Stimulated activated CD4-positive, alpha-beta T cell treated with anti-CD3 and anti-CD28 coated beads, Interleukin-12 subunit alpha, Interleukin-12 subunit beta, amount 100 ng/mL, for 24 hours (primary cell): ENCODE measurements at regions not wholly inside any gene's neighbourhood (a gene's known extent, or its start where the extent isn't known, plus 50 kb on each side); places are given as distances from the start of the nearest gene placed in this dataset.
A peak's percentile ranks its signal among the peaks of the same experiment; 100 is the strongest.
"Not testable (repeated sequence)": the region's sequence is repeated elsewhere in the genome, so short reads cannot be mapped to it uniquely, and the experiment has no call there.

Experiments
- DNase-seq, 2 experiments: peaks; one replicate each; pipeline ENCODE4 v3.0.0-alpha.2; 2020; ENCODE audit warnings: low read depth in 2 of 2

DNA sequence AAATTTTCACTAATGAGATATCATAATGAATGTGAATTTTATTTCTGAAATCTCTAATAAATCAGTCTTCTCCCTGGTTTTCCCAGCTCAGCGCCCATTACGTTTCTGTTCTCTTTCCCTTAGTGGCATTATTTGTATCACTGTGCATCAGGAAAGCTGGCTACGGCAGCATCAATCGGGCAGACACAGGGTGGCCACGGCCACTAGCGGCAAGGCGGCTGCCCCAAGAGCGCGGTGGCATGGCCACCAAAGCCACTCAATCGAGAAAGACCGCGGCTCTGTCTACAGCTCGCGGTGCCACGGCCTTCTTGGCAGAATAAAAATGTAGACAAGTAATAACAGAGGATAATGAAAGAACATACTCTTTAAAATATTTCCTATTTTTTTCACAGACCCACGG lies 168.0 kb downstream of the RPIA start:
- DNase-seq: no peak

DNA sequence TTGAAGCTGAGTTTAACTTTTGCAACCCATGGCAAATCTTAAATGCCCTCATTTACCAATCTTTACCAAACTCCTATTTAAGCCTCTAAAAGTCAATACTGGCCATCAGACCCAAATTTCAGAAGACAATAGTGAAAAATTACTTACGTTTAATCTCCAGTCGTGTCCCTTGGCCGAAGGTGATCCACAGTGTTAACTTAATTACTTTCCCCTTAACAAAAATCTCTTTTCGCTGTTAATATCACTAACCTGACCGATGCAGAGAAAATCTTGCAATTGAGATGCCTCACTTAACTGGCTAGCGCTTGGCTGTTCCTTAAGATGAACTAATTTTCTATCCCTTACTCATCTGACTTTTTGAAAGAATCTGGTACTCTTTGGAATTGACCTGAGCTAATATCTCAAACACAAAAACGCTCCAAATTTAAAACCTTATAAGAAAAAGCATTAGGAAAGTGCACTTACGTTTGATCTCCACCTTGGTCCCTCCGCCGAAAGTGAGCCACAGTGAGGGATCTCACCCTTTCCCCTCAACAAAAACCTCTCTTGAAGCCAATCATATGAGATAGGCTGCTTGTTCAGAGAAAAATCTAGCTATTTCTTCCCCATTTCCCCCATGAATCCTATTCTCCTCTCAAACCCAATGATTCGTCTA lies 169.1 kb downstream of the RPIA start:
- no peak for DNase-seq

GRCh38 chr2:88865801-88866371 lies 174.4 kb downstream of the RPIA start:
- DNase-seq: no peak

DNA sequence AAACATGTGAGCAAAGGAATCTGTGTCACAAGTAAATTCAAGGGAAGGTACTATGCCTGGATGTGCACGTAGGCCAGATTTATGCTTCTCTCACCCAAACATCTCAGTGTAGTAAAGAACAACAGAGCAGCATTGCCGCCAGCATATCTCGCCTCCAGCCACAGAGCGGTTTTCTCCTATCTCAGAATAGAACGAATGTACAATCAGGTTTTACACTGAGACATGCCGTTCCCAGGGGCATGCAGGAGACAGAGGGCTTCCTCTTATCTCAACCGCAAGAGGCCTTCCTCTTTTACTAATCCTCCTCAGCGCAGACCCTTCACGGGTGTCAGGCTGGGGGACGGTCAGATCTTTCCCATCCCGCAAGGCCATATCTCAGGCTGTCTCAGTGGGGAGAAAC lies 175.3 kb downstream of the RPIA start:
- DNase-seq: no peak

GRCh38 chr2:88868861-88869260 lies 177.4 kb downstream of the RPIA start:
- DNase-seq: no peak

GRCh38 chr2:88870267-88870839 lies 178.9 kb downstream of the RPIA start:
- no peak for DNase-seq

DNA sequence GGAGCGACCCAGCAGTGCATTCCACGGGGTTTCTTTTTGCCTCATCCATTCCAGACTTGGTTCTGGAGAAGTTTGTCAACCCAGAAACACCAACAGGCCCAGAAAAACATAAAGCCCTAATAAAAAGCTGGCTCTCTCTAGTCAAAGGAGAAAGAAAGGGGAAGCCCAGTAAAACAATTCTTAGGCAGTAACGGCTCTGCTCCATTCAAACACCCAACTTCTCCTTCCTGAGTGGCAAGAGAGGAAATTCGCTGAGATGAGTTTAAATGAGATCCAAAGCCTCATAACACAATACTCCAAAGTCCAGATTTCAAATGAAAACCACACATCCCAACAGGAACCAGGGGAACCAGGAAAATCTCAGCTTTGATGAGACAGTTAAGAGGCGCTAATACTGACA lies 179.9 kb downstream of the RPIA start:
- DNase-seq: no peak

GRCh38 chr2:88873620-88874019 lies 182.1 kb downstream of the RPIA start:
- no peak for DNase-seq

DNA sequence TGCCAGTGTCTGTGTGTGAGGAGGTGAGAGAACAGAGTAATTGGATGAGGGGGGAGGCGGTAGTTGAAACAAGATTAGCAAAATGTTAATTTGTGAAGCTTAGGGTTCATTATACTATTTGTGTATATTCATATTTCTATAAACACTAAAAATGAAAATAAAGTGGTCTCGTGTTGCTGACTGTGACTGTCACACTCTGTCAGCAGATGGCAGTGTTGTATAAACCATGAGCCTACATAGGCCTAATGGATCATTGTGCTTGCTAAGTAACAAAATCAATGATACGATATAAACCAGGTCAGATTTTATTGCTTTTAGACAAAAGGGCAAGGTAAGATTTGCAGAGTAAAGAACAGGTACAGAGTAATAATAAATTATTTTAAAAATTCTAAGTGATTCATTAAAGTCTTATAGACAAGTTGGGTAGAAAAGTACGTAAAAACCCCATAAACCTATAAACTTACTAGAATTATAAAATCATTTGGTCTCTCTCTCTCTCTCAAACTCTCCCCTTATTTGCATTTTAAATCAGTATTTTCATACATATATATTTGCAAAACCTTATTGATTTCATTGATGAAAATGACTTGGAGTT lies 182.7 kb downstream of the RPIA start:
- peak in 1 of 2 experiments; percentile 11 for DNase-seq

DNA sequence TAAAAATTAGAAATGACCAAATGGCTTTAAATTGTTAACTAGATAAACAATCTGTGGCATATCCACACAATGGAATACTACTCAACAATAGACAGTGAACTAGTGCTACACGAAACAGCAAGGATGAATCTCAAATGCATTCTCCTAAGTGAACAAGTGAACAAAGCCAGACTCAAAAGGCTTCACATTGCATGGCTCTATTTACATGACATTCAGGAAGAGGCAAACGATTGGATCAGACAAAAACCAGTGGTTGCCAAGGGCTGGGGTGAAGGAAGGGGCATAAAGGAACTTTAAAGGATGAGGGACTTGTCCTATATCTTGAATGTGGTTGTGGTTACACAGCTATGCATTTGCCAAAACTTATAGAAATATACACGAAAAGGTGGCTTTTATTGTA lies 184.3 kb downstream of the RPIA start:
- DNase-seq: no peak

- DNase-seq: no peak
Observed at GRCh38 chr2:88880441-88880953, 189.0 kb downstream of the RPIA start.

- DNase-seq: no peak
Observed at GRCh38 chr2:88885275-88885674, 193.8 kb downstream of the RPIA start.

DNA sequence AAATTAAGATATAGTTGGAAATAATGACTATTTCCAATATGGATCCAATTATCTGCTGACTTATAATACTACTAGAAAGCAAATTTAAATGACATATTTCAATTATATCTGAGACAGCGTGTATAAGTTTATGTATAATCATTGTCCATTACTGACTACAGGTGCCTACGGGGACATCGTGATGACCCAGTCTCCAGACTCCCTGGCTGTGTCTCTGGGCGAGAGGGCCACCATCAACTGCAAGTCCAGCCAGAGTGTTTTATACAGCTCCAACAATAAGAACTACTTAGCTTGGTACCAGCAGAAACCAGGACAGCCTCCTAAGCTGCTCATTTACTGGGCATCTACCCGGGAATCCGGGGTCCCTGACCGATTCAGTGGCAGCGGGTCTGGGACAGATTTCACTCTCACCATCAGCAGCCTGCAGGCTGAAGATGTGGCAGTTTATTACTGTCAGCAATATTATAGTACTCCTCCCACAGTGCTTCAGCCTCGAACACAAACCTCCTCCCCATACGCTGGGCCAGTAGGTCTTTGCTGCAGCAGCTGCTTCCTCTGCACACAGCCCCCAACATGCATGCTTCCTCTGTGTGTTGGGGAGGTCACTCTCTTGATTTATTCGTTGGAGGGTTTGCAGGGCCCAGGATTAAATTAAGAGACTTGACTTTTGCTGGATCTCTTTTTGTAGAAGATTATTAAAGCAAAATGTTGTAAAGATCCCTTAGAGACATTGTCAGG lies 194.4 kb downstream of the RPIA start:
- no peak for DNase-seq

DNA sequence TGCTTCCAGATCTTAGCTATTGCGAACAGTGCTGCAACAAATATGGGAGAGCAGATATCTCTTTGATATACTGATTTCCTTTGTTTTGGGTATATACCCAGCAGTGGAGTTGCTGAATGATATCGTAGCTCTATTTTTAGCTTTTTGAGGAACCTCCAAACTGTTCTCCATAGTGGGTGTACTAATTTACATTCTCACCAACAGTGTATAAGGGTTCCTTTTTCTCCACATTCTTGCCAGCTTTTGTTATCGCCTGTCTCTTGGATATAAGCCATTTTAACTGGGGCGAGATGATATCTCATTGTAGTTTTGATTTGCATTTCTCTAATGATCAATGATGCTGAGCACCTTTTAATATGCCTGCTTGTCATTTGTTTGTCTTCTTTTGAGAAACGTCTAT lies 196.0 kb downstream of the RPIA start:
- DNase-seq: not testable (repeated sequence)

DNA sequence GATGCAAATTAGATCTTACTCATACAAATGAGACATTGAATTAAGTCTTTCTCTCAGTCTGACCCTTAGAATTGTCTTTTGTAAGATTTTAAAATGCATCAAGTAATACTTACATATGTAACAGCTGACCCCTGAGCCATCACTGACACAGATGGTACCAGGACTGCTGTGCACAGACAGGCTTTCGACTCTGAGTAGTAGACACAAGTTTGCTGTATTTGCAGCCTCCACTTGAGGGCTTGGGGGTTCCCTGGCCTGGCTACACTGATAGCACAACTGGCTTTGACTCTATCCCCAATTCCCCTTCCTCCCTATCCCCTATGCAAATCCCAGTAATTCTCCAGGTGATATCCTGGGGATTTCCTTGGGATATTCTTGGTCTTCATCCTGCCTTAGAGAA lies 200.7 kb downstream of the RPIA start:
- no peak for DNase-seq

GRCh38 chr2:88892788-88893187 lies 201.3 kb downstream of the RPIA start:
- DNase-seq: no peak

- DNase-seq: no peak
Observed at GRCh38 chr2:88896971-88897370, 205.5 kb downstream of the RPIA start.

GRCh38 chr2:88897715-88898114 lies 206.2 kb downstream of the RPIA start:
- DNase-seq: no peak

- DNase-seq: no peak
Observed at GRCh38 chr2:88903749-88904353, 212.4 kb downstream of the RPIA start.

- DNase-seq: no peak
Observed at GRCh38 chr2:88913280-88913679, 221.8 kb downstream of the RPIA start.

- DNase-seq: no peak
Observed at GRCh38 chr2:88919087-88919738, 227.7 kb downstream of the RPIA start.
